GM13976 (cell line): ENCODE measurements at regions not wholly inside any gene's neighbourhood (a gene's known extent, or its start where the extent isn't known, plus 50 kb on each side); places are given as distances from the start of the nearest gene placed in this dataset.

ENCODE experiments used
- DNase-seq: peaks from one replicate; pipeline ENCODE4 v3.0.0; 2012; ENCODE audit warnings: low spot score
- CTCF ChIP-seq: IDR thresholded peaks from 2 replicates; pipeline ENCODE4 v1.5.1; 2012; ENCODE audit warnings: borderline replicate concordance, mild to moderate bottlenecking; ENCODE audit not compliant: insufficient read depth; ENCODE audit errors: extremely low read depth, missing control alignments, control extremely low read depth
- in situ Hi-C: fragments of 300-500 bp; cut with MboI; formaldehyde crosslinking; loops from one replicate; pipeline ENCODE4 v1.12.0; 2022; ENCODE audit warnings: low sequenced_read_pairs, mixed read lengths, inconsistent platforms; ENCODE audit not compliant: unreplicated experiment

DNA sequence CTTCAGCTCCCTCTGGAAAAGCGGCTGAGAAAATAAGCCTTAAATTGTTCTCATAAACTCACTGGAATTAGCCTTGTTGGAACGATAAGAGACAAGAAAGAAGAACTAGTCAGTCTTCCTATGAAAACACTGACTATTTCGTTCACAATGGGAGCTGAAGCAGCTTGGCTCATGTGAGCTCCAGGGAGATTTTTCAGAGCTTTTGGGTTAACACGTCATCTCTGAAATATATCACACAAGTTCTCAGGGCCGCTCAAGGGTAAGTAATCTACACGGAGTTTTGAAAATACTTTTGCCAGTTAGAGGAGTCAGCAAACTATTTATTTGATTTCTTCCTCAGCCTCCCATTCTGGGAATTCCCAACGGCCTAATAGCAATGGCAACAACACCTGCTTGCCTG lies 316.2 kb upstream of the MGAT5 start:
- in situ Hi-C loops = no loop called here

GRCh38 chr2:133940134-133940533 lies 313.7 kb upstream of the MGAT5 start:
- in situ Hi-C loops = no loop called here
- no peak for DNase-seq
- TF ChIP-seq CTCF = no peak

More for the DNA sequence above, 316.2 kb upstream of the MGAT5 start:
- TF ChIP-seq CTCF = no peak
- DNase-seq = no peak

DNA sequence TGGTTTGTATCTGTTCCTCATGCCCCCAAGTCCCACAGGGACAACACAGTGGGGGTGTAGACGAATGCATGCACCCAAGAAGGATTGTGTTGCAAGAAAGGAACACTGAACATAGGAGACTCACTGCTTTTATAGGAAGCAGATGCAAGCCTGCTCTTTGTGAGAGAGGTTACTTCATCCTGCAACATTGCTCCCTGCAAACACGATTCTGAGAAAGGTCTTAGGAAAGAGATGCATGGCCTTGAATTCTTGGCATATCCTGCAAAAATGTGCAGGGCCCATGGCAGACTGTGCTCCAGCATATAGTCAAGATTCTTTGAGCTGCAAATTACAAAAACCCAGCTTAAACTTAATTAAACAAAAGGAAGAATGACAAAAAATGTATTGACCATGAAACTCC lies 312.2 kb upstream of the MGAT5 start:
- no peak for DNase-seq
- no peak for TF ChIP-seq CTCF
- in situ Hi-C loops = no loop called here

GRCh38 chr2:133942398-133942797 lies 311.5 kb upstream of the MGAT5 start:
- no peak for TF ChIP-seq CTCF
- DNase-seq = no peak
- in situ Hi-C loops = no loop called here

DNA sequence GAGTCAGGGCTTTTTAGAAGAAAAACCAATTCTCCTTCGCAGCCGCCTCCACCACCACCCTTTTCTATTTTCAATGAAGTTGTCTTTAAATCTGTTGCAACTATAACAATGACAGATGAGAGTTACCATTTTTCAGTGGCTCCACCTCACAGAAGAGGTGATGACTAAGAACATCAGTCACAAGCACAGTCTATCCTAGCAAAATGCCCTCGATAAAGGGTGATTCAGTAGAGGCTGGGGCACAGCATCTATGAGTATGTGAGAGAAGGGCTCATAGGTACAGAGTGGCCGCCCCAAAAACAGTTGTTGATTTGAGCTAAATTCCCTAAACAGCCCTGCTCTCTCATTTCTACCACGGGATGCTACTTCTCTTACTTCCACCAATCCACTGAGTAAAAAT lies 310.8 kb upstream of the MGAT5 start:
- in situ Hi-C loops = no loop called here
- no peak for TF ChIP-seq CTCF
- no peak for DNase-seq

- in situ Hi-C loops = no loop called here
- TF ChIP-seq CTCF = no peak
Measured at GRCh38 chr2:133945089-133945488, 308.8 kb upstream of the MGAT5 start.

DNA sequence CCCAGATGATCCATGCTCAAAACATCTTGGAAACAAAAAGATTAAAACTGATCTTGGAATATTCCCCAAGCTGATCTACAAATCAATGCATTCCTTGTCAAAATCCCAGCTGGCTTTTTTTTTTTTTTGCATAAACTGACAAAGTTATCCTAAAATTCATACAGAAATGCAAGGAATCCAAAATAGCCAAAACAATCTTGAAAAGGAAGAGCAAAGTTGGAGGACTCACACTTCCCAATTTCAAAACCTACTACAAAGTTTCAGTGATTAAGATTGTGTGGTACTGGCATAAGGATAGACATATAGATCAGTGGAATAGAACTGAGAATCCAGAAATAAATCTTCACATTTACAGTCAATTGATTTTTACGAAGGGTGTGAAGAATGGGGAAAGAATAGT lies 306.8 kb upstream of the MGAT5 start:
- in situ Hi-C loops = no loop called here
- no peak for TF ChIP-seq CTCF
- DNase-seq = no peak

More at GRCh38 chr2:133945089-133945488, 308.8 kb upstream of the MGAT5 start:
- DNase-seq = no peak
